Activated T-cell treated with anti-CD3 and anti-CD28 coated beads, Interleukin-2, amount 50 U/mL, for 48 hours (primary cell): ENCODE measurements at regions not wholly inside any gene's neighbourhood (a gene's known extent, or its start where the extent isn't known, plus 50 kb on each side); places are given as distances from the start of the nearest gene placed in this dataset.

Experiments
- DNase-seq, 2 experiments: peaks; one replicate each; pipeline ENCODE4 v3.0.0-alpha.2; 2020

- DNase-seq: peak; percentile 73
Measured at GRCh38 chr14:49971156-49972130, 78.6 kb downstream of the ARF6 start.

GRCh38 chr14:49972131-49972671, 79.3 kb downstream of the ARF6 start:
- no peak for DNase-seq

DNA sequence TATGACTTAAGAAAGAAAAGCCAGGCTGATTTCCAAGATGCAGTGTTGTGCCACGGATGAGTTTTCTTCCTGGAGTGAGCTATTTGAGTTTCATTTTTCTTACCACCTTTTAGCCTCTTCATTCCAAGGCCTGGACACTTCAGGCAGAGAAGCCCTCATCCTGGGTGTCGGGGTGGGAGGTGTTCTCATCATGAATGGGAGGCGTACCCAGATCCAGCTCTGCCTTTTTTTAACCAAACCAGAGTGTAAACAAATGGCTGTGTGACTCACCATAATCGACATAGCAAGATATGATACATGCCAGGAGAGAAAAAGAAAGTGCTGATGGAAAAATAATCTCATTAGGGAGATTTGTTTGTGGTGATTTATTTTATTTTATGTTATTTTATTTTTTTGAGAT, 79.9 kb downstream of the ARF6 start:
- DNase-seq: peak; percentile 64 to 68

- no peak for DNase-seq
Measured at GRCh38 chr14:49975276-49975675, 82.4 kb downstream of the ARF6 start.

- no peak for DNase-seq
Measured at GRCh38 chr14:49975799-49976198, 82.9 kb downstream of the ARF6 start.

DNA sequence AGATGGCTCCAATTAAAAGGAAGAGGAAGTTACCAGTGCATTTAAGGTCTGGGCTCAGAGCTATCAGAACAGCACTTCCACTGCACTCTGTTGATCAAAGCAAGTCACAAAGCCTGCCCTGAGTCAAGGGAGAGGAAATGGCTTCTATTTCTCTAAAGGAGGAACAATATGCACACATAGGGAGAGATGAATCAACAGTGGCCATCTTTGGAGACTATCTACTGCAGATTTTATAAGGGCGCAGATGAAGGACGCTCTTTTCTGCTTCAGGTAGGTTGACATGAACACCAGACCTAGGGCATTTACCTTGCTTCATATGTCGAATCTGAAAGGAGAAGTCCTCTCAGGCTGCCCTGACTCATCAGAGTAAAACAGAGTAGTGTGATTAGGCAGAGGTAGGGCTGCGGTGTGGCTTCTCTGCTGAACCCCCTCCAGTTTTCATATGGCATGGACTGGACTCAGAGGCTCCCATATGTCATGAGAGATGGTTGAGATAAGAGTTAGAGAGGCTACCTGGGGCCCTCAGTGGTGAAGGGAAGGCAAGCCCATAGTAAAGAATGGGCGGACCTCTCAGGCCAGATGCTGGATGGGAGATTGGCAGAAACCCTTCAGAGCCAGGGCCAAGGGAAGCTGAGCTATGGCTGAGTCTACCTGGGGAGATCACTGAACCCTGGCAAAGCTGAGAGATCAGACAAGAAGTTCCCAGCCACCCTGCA, 84.4 kb downstream of the ARF6 start:
- DNase-seq: peak; percentile 65 to 75

GRCh38 chr14:49980027-49980426, 87.1 kb downstream of the ARF6 start:
- no peak for DNase-seq

DNA sequence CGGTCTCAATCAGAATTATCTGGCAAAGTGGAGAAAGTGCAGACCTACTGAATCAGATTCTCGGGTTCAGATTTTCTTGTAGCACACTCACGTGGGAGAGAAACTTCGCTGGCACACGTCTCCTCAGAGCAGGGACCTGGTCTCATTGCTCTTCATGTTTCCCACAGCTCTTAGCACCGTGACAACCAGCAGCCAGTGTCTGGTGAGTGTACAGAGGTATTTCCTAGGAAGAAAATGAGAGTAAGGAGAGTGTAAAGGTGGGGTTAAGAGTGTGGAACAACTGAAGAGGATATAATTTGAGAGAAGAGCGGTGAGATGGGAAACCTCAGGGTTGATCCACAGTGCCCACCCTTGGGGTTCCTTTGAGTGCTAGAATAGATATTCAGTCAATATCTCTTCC, 89.2 kb downstream of the ARF6 start:
- no peak for DNase-seq

GRCh38 chr14:49982501-49982951, 89.6 kb downstream of the ARF6 start:
- DNase-seq: no peak

DNA sequence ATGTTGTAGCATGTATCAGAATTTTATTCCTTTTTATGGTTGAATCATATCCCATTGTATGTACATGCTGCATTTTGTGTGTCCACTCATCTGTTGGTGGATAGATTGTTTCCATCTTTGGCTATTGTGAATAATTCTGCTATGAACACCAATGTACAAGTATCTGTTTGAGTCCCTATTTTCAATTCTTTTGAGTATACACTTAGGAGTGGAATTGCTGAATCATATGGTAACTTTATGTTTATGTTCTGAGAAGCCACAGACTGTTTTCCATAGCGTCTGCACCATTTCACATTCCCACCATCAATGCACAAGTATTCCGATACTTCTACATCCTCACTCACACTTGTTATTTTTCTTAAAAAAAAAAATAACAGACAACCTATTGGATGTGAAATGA, 91.5 kb downstream of the ARF6 start:
- DNase-seq: no peak

DNA sequence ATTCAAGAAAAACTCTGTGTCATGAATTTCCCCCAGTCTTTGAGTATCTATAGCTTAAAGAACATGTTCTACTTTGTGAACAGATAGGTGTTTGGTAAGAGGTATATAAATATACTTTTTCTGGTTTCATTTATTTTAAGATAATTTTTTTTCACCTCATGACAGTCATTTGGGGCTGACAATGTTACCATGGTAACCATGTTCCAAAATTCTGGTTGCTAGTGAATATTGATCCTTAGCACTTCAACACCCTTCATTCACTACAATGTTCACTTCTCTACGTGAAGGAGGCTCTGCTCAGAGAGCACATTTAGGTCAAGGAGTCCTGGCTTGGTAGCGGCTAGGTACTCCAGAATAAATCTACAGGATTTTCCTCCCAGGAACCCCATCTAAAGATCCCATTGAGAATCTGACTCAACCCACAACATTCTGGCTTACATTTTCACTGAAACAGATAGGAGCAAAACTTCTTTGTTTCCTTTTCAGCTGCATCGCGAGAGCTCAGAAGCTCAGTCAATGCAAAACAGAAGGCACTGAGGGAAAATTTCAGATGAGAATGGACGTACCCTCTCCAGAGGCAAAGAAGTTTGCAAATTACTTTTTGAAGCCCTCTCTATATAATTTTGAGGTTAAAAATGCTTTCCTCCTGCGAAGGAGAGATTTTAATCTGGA, 93.6 kb downstream of the ARF6 start:
- no peak for DNase-seq

- no peak for DNase-seq
Measured at GRCh38 chr14:49988080-49988990, 95.5 kb downstream of the ARF6 start.

GRCh38 chr14:49989966-49990365, 97.1 kb downstream of the ARF6 start:
- DNase-seq: no peak

DNA sequence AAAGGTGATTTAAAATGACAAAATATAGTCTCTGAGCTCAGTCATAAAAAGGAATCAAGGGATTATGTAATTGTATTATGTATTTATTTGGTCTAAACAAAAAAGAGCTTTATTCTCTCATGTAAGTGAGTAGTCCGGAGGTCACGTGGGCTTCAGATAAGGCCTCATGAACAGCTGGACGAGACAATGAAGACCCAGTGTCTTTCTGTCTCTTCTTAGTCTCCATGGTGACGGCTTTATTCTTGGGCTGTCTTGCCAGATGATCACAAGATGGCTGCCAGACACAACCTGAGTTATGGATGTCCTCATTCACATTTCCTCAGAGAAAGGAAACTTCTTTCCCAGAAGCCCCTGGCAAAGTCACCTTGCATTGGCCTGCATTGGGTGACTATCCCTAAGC, 98.6 kb downstream of the ARF6 start:
- no peak for DNase-seq

DNA sequence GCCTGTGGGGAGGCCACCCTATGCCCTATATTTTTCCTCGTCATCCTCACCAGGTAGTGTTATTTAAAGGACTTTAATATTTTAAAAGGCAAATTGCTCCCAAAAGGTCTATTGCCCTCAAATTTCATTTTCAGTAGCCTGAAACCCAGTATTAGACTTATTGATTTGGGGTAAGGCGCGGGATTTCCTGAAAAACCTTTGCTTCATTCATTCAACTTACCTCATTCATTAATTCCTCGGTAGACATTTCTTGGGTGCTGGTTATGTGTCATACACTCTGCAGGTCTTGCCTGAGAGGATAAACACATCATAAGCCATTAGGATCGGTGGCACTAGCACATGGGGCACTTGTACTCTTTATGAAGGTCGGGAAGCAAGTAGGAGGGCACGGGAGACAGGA, 99.2 kb downstream of the ARF6 start:
- DNase-seq: no peak

DNA sequence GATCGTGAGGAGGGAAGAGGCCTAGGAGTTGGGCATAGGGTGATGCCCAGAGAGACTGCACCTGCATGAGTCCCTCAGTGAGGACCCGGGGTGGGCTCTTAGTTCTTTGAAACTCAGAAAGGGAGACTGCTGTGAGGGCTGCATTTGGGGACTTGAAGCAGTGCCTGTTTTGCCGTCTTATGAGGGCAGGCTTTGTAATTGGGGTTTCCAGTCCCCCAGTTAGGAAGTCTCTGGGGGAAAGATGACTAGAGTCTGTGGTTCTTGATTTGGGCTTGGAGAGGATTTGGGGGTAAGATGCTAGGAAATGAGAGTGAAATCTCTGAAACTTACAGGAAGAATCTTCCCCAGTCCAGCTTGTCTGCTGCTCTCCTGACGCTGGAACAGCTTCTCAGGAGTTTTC, 99.6 kb downstream of the ARF6 start:
- DNase-seq: peak in 1 of 2 experiments; percentile 25

- DNase-seq: peak; percentile 67 to 75
Measured at GRCh38 chr14:49992901-49993339, 100.0 kb downstream of the ARF6 start.

DNA sequence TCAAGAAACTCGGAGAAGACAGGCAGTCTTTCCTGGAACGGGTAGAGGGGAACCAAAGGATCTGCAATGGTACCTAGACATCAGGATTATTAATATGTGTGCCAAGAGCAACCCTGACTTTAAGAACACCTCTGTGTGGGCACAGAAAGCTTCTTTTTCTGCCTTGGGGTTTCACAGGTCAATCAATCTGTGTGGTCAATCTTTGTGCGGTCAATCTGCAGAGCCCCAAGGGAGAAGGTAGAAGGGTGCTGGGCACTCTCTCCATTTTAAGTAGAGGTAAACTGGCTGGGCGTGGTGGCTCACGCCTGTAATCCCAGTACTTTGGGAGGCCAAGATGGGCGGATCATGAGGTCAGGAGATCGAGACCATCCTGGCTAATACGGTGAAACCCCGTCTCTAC, 100.7 kb downstream of the ARF6 start:
- no peak for DNase-seq

GRCh38 chr14:49994951-49995561, 102.2 kb downstream of the ARF6 start:
- DNase-seq: no peak

- no peak for DNase-seq
Measured at GRCh38 chr14:49997991-49998390, 105.1 kb downstream of the ARF6 start.

DNA sequence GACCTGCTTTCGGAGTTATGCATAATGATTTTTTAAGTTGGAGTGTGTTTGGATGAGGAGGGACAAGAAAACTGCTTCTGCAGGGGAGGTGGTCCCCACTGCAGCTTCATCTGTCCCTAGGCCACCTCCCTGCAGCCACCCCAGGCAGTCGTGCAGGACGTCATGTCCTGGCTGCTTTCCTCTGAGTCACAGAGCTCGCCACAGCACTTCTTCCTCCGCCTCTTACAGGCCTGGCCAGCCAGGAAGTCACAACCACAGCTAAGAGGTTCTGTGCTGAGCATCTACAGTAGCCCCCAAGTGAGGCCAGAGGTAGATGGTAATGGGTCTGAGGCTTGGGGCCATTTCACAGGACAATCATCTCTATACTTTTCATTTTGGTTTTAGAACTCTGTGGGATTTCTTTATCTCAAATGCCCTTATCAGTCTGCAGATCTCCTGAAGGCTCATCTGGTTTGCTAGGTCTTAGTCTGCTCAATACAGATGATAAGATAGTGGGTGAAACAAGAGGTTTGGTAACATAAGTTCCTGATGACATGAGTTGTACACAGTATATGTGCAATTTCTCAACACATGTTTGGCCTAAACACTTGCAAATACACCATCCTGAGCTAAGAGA, 106.4 kb downstream of the ARF6 start:
- peak; percentile 83 to 87 for DNase-seq
